ENCODE measurements at regions not wholly inside any gene's neighbourhood (a gene's known extent, or its start where the extent isn't known, plus 50 kb on each side); places are given as distances from the start of the nearest gene placed in this dataset.

DNA sequence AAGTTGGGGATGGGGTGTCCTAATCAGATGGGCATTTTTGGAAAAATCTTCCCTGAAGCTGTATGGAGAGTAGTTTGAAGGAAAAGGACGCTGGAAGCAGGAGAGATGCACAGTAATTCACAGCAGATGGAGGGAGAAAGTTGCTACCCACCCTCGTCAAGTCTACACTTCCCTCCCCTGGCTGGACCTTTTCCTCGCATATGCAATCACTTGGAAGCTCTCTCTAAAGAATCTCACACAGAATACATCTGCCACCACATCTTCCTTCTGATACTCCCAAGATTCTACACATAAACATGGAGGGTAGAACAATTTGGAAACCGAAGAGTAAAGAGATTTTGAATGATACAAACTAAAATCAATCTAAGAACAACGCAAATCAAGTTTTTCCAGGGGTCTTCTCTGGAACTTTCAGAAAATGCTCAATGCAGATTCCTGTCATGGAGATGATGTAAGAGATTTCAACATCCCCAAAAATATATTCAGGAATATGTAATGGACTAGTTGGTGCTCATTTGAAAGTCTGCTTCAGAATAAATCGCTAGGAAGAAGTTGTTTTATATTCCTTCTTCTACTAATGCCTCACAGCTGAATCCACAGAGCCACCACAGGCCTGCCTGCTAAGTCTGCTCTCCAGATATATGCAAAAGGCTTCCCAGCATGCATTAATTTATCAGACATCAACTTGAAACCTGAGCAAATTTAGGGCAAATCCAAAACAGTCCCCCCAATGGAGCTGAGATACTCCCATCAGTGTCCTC, 291.5 kb downstream of the LRATD1 start:
- DNase-seq = no peak

DNA sequence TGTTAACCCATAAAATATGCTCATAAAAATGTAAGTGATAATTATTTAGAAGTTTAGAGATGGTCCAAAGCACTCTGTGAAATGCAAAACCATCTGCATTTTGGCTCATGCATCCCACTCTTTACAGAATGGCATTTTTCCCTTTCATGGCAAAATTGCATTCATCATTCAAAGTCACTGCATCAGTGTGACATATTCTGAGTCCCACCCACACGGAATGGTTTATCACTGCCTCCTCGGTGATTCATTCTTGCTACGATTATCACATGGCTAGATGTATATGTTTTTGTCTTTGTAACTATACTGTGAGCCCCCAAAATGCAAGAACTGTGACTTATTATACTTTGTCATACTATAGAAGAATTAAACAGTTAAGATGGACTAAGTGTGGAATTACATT, 293.0 kb downstream of the LRATD1 start:
- DNase-seq = no peak

DNA sequence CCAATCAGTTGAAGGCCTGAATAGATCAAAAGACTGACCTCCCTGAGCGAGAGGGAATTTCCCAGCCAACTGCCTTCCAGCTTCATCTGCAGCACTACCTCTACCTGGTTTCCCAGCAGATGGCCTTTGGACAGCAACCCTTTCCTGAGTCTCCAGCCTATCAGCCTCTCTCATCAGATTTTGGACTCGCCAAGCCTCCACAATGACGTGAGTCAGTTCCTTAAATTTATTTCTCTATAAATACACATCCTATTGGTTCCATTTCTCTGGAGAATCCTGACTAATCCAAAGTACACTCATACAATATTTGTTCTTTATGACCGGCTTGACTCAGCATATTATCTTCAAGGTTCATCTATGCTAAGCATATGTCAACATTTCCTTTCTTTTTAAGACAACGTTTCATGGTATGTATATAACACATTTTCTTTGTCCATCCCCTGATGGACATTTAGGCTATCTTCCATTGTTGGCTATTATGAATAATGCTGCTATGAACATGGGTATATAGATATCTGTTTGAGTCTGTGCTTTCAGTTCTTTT, 294.6 kb downstream of the LRATD1 start:
- no peak for DNase-seq

DNA sequence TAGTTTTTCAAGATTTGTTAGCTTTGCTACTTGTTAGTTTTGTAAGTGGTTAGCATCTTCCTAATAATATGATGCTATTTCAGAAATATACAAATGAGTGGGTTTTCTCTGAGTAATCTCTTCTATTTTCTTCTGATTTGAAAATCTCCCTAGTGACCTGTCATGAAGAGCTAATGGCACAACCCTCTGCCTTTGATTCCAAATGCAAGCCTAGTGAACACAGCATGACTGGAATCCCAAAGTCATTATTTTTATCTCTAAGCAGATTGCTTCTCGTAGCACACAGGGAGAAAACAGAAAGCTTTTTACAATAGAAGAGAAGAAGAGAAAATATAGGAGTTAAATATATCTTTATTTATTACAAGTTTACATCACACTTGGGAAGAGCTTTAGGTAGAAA, 295.5 kb downstream of the LRATD1 start:
- DNase-seq = no peak

DNA sequence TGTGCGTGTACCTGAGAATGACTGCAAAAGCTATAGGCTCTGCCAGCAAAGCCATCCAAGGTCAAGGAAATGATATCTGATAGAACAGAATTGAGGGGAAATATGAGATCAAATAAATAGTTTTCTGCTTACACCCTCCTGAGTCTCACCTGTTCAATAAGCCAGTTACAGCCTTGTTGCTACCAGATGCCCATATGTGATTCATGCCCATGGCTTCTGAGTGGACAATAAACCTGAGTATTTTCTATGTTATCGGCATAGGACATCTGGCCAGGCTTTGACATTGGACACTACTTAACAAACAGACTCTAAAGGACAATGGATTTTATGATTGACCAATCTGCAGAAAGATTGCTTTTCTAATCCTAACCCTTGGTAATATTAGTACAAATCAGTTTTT, 297.9 kb downstream of the LRATD1 start:
- peak in 1 of 2 experiments; percentile 15 for DNase-seq

DNA sequence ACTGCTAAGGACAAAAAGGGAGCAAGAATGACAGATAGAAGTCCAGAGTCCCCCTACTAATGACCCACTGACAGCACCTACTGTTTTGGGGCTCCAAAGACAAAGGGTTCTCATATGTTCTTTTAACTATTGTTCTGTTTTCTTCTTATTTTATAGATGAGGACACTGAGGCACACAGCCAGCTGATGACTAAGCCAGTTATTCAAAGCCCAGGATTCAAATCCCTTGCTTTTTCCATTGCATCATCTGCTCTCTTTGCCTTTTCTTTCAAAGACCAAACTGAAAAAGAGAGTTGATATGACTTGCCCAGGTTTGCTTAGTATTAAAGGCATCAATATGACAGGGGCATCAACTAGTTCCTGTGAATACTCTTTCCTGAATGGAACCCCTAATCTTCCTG, 299.8 kb downstream of the LRATD1 start:
- no peak for DNase-seq

DNA sequence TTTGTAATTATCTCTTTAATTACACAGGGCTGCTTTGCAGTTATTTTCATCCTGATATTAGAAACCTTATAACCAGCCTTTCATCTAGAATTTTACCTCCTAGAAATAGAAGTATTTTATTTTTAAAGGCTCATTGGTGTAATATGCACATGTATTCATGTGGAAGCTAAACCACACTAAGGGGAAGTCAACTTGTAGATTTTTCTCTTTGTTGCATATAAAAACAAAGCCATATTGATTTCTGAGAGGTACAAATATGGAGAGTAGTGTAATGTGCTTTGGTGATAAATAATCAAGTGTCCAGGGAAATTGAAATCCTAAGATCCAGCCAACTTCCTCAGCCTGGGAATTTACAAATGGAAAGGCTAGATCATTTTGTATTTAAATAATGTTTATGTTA, 301.2 kb downstream of the LRATD1 start:
- DNase-seq = no peak

DNA sequence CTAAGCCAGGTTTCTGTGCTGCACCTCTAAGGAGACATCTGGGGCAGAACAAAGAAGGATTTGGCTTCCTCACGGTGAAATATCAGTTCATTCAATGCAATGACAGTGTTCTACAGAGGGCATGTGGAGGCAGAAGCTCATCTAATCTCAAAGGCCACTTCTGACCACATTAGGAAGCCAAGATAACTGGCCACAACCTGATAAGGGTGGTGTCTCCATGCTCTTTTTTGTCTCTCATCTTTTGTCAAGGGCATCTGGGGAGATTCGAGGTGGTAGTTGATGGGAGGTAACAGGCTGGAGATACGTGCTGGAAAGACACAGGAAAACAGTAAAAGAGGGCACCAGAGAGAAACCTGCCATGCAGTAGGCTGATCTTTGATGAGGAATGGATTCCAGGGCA, 303.9 kb downstream of the LRATD1 start:
- no peak for DNase-seq

DNA sequence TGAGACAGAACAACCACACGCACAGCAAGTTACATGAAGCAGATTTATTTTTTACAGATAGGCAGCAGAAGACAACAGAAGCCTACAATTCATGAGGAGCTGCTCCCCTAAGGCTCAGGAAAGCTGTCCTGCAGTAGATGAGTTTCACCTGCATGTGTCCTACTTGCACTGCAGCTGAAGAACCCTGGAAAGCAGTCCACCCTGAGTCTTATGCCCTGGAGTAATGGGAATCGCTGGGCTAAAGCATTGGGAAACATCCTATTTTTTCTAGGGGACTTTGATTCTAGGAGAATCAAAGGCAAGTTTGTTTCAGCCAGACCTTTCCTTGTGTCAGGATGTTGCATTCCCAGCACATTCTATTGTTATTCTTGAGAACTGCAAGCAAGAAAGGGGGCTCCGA, 304.8 kb downstream of the LRATD1 start:
- DNase-seq = no peak

DNA sequence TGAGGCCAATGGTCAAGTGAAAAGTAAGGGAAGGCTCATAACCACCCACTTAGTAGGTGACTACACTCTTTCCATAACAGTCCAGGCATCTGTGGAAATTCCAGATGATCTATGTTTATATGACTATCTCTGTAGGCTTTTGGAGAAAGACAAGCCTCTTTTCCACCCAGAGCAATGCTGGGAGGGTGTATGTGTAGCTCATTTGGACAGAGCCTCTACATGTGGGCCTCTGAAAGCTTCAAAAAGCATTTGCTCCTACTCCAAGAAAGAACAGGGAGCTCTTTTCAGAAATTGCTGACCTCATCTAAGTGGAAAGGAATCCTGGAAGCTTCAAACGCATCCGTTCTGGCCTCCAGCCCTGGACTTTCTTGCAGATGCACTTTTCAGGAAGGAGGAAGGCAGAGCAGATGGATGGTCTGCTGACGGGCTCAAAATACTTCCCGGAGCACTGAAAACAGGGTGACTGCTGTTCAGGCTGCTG, 308.7 kb downstream of the LRATD1 start:
- DNase-seq = no peak

DNA sequence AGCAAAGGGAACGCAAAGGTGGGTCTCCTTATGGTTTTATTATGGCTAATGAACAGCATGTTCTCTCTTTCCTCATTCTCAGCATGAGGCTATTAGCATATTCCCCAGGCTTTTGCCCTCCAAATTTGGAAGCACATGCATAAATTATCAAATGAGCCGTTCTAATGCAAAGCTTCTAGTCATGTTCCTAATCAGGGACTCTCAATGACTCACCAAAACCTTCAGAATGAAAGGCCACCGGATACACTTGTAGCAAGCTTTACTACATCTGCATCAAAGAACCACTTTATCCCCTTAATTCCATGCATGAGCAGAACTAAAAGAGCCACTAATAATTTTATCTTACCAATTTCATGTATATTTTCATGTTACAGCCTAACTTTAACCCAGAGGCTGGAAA, 310.5 kb downstream of the LRATD1 start:
- peak in 1 of 2 experiments; percentile 21 for DNase-seq

DNA sequence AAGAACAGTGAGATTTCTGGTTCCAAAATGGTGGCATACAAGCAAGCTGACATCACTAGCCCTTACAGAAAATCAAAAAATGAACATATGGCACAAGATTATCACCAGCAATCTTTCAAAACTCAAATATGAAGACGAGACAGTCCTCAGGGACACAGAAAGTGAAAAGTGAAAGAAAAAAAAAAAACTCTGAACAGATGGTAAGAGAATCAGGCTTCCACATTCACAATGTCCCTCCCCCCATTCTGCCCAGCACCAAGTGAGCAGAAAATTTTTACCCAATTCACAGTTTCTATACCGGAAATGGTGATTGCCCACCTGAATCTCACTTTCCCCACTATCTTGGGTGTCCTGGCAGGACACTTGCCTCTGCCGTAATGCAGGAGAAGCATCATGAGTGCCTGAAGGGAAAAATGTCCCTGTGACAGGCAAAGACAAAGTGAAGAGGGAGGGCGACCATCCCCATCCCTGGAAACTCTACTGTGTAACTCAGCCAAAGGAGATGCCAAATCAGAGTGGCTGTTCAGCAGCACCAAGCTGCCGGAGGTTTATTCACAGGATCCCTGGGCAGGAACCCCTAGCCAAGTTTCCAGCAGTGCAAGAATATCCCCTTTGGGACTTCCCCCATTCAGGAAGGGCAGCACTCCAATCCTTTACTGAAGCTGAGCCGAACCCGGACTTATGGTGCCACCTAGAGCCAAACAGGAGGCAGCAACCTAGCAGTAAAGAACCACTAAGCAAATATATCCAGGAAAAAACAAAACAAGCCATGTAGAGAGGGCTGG, 312.2 kb downstream of the LRATD1 start:
- peak; percentile 91 to 95 for DNase-seq

DNA sequence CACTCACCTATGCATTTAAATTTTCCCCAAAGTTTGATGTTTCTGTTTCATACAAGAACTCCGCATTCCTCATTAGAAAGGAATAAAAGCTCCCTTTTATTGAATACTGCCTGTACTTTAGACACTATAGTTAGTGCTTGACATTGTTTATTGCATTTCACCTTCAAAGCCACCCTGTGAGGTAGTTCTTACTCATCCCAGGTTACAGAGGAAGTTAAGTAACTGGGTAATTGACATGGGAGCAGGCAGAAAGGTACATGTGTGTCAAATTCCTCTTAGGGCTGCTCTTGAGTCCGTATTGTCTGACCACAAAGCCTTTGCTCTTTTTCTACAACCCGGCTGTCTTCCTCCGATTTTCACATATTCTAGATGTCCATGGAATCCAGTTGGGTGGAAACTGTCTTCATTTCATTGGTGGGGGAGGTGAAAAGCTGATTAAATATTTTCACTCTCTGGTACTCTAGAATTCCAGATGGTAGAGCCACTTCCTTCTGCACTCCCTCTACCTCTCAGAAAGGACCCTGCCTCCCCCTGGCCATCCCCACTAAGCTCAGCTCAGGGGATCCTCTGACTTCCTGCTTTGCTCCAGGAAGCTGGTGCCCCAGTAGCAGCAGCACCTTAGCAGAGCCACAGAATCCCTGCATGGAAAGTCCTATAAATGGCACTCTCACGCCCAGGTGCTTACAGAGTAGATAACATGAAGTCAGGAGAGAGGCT, 319.2 kb downstream of the LRATD1 start:
- DNase-seq = peak in 1 of 2 experiments; percentile 10

DNA sequence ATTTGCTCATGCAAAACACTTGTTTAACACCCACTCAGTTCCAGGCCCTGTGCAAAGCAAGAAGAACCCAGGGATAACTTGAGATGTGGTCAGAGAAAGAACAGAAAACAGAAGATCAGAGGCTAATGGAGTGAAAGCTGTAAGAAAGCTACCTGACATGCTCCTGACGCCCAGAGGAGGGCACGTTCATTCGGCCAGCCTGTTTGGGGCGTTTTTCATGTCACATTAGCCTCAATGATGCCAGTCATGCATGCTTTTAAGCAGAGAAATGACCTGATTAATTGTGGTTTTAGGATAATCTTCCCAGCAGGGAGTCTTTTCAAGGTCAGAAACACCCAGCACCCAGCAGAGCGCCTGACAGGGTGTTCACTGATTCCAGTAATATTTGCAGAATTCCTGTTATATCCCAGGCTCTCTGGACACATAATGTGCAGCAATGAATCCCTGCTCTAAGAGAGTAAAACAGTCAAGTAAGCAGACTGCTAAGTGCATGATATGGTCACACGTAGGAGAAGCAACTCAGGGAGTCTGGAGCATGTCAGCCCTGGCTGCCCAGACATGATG, 320.0 kb downstream of the LRATD1 start:
- peak in 1 of 2 experiments; percentile 22 for DNase-seq

DNA sequence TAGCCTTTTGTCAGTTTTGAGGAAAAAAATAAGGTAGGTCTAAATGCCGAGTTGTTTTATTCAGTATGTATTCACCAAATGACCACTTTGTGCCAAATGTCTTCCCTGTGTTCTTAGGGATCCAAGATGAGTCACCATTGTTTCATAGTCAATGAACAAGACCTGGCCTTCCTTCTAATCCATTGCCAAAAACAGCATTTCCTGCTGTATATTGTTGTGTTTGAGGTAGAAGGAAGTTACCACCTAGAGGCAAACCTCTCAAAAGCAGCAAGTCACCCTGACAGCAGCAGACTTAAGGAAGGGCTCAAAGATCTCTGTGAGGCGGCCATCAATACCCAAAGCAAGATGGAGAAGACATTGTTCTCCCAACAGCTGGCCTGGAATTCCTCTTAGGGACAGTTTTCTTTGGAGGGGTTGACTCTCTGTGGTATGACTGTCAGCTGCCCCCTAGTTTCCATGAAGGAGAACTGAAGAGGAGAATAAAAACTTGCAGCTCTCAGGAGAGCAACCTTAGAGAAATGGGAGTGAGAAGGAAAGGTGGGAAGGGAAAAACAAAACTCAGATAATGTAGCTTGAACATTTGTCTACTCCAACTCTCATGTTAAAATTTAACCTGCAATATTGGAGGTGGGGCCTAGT, 328.3 kb downstream of the LRATD1 start:
- no peak for DNase-seq

DNA sequence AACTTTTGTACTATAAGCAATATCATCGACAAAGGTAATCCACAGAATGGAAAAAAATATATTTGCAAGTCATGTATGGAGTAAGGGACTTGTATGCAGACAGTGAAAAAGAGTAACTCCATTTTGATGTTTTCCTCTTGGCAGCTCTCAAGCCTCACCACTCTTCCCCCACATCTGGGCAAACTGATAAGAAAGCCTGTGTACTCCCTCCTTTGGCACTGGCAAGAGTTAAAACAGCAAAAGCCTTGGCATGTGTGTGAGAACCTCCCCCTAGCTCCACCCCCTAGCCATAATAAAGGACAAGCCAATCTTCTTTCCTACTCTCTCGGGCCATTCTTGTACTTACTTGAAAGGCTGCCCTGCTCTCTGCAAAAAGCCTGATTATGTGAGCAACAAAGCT, 335.2 kb downstream of the LRATD1 start:
- DNase-seq = no peak

DNA sequence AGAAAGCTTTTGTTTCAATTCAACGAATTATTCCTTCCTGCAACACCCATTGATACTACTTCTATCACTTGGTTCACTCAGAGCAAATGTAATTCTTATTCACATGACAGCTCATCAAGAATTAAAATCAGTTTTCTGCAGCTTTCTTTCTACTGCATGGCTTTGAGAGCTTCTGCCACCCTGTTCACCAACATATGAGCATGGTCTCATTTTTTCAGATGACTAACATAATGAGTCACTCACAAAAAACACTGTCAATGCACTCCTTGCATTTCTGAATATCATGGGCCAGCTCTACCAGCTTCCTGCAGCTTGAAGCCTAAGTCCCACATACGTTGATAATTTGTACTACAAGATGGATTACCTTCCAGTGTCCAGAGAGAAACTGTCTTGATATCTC, 342.9 kb downstream of the LRATD1 start:
- no peak for DNase-seq

DNA sequence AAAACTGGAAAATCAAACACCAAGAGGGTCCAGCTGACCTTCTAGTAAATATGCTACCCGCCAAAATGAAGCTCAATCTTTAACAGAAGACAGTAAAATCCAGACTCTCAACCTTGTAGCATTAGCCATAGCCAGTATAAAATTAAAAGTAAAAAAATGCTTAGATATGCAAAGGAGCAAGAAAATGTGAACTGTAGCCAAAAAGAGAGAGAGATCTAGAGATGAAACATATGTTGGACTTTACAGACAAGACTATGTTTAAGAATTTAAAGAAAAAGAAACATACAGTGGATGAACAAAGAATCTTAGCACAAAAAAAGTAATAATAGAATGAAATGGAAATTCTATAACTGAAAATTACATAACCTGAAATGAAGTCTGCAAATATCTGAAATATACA, 344.5 kb downstream of the LRATD1 start:
- DNase-seq = no peak

DNA sequence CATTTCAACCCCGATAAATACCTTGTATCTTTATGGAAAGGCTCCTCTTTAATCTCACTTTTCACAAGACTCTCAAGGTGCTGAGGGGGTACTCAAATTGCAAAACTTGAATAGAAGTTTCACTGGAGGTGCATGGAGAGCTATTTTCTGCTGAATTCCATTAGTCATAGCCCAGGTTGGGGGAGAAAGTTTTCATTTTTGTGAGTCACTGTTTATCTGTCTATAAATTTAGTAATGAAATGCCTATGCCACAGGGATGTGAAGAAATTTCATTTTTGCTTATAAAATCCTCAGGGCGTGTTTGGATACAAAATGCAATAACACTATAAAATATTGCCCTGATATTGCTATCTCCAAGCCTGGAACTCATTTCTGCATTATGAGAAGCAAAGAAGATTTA, 346.3 kb downstream of the LRATD1 start:
- DNase-seq = no peak

DNA sequence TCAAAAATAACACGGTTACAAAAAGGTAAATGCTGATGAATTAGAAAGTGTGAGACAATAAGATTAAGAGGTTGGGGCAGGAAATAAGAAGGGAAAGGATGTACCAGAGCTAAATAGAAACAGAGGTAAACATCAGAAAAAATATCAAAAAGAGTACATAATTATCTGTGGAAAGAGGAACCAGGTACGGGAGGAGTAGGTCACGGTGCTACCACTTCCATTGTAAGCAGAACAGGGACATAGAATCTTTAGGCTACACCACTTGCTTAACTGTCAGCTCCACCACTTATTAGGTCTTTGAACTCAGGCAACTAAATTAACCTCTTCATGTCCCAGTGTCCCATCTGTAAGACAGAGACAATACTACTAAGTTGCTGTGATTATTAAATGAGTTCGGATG, 350.3 kb downstream of the LRATD1 start:
- no peak for DNase-seq

DNA sequence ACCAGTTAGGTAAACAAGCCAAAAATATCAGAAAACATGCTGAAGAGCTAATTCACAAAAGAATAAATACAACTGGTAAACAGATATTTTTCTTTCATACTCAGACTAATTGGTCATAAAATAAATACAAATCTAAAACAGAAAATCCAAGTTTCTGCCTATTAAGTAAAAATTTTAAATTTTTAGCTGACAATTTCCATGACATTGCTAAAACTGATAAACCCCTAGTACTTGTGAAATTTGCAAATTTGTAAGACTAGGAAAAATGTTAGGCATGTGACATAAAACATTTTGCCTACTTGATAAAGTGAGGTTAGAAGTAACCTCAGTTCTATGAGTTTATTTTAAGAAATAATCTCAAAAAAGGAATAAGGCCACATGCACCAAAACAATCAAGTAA, 356.1 kb downstream of the LRATD1 start:
- no peak for DNase-seq

DNA sequence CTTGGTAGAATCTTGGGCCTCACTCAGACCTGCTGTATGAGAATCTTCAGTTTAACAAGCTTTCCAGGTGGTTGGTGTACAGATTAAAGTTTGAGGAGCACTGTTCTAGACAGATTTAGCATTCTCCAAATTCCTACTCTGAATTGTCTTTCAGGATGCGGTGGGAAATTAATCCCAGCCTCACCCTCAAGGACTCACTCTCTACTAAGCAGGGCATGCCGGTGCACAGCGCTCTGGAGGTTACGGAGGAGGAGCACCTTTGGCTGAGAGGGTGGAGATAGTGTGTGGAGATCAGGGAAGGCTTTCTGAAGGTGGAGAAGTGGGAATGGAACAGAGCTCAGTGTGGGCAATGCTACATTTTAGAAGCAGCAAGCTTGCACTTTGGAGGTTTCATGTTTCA, 359.2 kb downstream of the LRATD1 start:
- no peak for DNase-seq

DNA sequence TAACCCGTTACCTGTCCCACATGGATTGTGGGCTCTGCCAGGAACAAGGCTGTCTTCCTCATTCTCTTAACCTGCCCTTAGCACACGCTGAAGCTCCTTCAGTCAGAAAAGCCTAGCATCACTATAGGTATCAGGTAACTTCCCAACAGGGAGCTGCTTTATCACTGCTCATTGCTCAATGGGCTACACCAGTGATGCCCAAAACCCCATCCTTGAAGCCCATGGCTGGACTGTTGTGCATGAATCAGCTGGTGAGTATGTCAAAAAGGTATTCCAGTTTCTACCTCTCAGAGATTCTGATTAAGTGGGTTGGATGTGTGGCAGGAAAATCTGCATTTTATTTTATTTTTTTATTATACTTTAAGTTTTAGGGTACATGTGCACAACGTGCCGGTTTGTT, 362.2 kb downstream of the LRATD1 start:
- DNase-seq = no peak

Data from NCI-H524 (cell line).